CD4-positive, alpha-beta T cell treated with Interleukin-1 beta for 1 hour (primary cell): ENCODE measurements at regions not wholly inside any gene's neighbourhood (a gene's known extent, or its start where the extent isn't known, plus 50 kb on each side); places are given as distances from the start of the nearest gene placed in this dataset.

Experiments used
- DNase-seq, 2 donors: peaks; one replicate each; pipeline ENCODE4 v3.0.0-alpha.2; 2020 to 2022

DNA sequence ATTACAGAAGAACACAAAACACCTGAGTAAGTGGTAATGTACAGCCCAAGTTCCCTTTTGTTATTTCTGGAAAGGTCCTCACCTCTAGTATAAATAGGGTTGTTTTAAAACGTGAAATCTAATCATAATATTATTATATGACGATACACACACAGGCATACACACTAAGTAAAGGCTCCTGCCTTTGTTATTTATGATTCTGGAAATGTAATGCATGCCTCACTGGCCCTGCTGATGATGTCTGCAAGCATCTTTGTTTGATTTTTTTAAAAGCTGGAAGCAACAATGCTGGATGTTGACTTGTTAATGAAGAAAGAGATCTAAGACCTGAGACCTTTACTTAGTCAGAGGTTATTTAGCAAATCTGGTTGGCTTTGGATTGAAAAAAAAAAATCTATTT is 307.4 kb upstream of the SORCS1 start:
- DNase-seq, result no peak

DNA sequence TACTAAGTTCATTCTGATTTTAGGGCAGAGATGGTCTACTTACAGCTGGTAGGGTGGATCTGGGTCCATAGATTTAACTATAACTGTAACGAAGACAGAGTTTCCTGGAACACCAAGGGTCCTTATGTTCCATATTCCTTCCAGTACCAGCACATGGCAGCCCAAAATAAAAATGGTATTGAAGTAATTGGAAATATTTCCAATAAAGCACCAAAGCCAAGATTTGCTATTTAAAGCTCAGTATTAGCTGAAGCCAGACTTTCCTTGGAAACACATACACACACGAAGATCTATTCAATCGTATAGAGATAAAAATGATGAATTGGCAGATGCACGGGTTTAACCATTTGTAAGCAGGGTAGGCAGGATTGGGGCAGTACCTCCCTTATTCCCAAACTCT is 289.1 kb upstream of the SORCS1 start:
- no peak for DNase-seq

DNA sequence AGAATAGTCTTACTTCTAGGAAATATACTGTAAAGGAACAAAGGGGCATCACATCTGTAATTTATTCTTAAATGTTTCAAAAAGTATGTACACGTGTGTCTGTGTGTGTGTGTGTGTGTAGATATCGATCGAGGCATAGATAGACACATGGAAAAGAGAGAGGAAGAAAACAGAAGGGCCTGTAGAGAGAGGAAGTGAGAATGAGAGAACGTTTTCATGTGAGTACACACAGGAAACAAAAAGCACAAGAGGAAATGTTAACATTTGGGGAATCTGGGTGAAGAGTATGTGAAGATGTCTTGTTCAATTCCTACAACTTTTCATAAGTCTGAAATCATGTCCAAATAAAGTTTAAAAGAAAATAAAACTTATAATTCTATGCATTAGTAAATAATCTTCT is 286.5 kb upstream of the SORCS1 start:
- DNase-seq, result no peak

DNA sequence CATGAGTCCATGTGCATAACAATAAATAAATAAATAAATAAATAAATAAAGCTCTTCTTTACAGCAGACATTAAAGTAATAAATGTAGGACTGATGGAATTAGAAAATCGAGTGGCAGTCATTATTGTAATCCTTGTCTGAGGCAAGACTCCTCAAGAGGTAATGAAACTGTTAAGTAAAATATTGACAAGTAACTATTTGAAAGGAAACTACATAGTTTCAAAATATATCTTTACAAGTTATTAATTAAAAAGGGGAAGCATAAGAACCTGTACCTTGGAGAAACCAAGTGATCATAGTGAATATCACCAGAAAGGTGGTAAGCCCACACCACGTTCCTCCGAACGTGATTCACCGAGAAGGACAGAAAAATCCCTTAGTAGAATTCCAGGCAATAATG is 285.6 kb upstream of the SORCS1 start:
- DNase-seq, result no peak

DNA sequence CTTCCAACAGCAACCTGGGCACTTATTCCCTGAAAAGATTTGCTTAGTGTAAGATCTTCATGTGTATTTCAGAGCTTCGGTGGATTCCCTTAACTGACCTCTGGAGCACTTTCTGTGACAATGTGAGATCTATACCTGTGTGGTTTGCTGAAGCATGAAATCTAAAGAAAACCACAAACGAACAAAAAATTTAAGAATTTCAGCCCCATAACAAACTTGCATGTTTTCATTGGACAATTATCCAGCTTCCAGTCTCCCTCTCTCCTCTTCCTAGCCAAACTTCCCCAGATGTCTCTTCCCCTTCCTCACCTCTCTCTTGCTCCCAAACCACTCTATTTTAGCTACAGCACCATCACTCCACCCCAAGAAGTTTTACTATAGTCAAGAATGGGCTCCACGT is 279.9 kb upstream of the SORCS1 start:
- DNase-seq, result no peak

DNA sequence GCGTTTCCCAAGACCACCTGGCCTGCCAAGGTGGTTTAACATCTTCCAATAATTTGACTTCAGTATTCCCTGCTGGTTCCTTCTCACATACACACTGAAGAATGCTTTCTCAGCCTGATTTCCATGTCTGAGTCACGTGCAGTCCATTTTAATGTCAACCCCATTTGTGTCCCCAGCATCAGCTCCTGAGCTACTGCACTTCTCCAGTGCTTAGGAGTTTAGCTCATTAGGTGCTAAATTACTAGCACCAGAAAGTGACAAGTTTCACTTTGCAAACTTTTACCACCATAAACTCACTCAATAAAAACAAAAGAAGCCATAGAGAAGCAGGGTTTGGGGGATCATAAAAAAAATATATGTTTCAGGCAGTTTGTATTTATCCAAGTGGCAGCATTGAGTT is 279.3 kb upstream of the SORCS1 start:
- no peak for DNase-seq

DNA sequence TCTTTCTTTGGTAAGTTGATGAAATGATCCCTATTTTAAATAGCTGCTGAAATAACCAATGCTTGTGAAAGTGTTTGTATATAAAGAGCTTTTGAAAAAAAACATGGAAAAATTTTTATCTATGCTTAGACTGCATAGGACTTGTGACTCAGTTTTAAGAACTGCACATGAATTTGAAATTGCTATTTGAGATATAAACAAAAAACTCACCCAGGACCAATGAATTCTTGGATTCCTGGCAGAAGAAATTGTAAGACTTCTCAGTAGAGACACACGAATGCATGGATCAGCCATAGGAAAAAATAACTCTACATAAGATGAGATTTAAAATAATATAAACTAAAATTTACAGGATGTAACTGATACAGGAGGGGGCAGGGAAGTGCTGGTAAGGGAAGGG is 278.8 kb upstream of the SORCS1 start:
- DNase-seq, result no peak

DNA sequence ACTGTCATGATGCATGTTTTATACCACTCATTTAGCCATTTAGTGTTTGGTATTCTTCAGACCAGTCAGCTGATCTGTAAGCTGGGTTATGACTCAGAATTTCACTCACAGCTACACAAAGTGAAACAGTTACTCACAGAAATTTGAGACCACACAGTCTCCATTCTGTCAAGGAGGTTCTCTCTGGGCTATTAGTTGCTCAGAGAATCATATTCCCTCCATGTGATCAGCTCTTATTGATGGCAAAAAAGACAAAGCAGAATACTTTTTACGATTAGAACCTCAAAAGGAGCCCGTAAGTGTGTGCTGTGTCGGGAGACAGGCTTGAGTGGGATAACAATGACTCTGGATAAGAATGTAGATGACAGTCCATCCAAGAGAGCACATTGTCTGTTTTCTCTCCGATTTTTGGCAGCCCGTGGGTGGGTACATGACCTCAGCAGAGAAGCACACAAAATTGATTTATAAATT is 277.6 kb upstream of the SORCS1 start:
- no peak for DNase-seq

DNA sequence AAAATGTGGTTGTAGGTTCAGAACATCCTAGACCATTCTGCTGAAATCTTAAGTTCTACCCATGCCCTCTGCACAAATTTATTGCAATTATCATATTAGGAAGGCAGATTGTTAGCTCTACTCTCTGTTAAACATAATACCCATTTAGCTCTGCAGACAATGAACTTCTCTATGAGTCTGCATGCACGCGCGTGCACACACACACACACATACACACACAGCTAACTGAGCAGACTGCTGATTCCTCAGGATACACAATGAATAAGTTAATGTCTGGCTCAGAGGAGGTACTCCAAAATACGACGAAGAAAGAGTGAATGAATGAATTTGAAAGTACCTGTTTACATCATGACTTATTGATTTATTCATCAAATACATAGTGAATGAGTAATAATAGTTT is 276.2 kb upstream of the SORCS1 start:
- DNase-seq, result no peak

DNA sequence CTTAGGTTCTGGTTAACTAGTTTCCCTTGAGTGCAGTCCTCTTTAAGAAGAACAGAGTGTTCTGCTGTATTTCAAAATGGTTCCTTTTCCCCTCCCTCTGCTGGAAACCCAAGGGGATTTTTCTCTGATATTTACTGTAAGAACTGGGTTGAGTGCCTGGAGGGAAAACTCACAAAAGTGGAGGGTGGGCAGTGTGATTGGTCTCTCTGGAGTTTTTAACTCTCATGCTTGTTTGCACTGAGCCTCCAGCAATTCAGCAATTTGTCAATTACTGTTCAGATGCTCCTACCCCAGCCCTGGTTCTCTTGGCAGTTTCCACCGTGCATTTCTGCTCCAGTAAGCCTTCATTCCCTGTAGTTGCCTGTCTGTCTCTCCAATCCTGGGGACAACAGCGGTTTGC is 273.4 kb upstream of the SORCS1 start:
- DNase-seq, result no peak

DNA sequence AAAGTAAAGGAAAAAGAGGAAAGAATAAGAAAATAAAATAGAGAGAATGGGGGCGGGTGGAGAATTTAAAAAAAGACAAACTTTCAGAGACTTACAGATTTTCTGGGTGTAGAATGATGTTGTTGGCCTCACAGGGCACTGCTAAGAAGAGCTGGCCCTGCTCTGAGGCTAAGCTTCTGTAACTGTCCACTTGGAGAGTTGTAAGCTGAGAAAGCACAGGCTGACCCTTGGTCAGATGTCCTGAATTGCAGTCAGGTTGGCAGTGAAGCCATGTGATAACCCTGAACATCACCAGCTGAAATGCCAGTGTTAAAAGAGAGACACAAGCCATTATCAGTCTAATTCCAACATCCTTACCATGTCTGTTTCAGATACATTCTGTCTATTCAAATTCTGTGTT is 272.1 kb upstream of the SORCS1 start:
- DNase-seq, result no peak

DNA sequence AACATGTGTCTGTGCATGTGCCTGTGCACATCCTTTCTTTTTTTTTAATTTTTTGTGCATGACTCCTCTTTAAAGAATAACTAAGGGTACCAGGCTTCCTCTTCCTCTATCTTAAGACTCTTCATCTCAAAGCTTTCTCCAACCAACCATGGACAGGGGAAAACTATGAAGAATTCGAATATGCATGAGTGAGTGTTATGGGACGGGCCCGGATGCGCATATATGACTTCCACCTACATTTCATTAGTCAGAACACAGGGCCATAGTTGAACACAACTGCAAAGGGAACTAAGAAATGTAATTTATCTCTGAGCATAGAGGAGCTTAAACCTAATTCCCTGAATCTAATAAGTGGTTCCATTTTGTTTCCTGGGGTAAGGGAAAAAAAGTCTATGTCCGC is 270.3 kb upstream of the SORCS1 start:
- no peak for DNase-seq

DNA sequence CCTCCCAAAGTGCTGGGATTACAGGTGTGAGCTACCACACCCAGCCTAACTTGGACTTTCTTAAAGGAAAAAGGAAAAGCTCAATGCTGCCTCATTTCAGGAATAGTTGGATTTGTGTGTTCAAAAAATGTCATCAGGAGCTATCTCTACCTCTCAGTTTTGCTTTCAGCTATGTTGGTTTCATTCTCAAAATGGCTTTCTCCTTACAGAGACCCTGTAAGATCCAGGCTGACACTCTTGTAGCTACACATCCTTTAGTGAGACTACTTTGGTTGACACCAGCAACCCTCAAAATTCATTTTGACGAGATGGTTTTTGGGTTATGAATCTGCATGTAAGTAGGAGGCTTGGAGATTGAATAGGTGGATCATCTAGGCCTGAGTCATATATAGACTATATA is 269.7 kb upstream of the SORCS1 start:
- no peak for DNase-seq

DNA sequence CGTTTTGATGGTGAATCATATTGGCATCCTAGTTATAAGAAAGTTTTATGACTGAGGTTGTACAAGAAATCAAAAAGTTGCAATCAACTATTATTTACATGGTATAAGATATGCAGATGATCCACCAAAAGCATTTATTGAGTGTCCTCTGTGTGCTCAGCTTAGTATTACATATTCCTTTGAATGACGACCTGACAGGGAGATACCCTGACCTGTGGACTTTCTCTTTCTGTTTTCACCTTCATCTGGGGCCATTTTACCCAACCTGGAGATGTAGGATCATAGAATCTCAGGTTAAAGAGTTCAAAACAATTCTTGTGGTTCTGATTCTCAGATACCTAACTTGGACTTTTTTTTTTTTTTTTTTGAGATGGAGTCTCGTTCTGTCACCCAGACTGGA is 269.1 kb upstream of the SORCS1 start:
- DNase-seq, result no peak

DNA sequence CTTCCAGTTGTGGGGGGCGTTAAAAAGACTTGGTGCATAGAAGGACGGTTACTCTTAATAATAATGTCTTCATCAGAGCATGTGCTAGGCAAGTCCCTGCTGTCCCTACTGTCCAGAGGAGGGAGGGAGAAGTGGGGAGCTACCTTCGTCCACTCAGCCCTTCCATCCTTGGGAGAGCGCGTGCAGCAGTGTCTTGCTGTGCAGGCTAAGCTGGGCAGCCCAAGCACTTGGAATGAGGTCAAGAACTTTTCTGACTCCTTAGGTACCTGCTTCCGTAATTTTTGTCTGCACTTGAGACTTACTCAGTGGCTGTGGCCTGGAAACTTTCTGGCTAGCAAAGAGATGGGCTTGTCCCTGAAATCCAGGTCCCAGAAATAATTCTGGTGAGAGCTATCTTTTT is 265.9 kb upstream of the SORCS1 start:
- DNase-seq, result no peak

DNA sequence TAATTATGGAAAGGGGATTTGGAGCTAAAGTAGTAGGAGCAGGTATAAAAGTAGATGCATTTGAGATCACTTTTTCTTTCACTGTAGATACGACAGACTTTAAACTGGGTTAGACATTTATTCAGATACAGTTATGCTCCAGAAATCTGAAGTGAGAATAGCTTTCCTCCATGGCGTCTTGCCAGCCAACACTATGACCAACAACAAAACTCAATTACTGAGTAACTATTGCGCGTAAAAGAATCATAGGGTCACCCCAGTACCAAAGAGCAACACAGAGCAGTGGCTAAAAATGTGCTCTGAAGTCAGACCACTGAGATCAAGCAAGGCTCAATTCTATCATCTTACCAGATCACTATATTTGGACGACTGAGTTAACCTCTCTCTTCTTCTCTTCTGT is 262.5 kb upstream of the SORCS1 start:
- DNase-seq, result no peak

DNA sequence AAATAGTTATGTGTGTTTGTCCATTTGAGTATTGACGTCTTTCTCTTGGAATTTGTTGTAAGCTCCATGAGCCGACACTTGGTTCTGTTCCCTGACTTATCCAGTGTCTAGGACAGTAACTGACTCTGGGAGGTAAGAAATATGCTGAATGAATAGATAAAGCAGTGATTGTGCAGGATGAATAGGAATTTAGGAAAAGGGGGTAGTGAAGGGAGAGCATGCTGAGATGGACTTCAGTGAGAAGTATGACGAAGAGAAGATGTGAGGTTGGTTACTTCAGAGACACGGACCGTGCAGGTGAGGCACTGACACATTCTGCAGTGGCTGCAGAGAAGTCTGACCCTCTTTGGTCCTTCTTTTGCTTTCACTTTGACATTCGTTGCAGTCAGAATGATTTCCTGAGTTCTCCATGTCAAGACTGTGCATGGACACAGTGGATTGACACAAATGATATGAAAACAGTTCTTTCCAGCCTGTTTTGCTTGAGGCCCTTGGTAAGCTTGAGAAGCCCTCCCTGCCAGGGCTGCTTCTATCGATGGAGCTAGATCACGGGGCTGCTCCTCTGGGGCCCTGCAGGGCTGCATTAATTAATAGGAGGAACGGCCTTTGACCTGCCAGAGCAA is 261.5 kb upstream of the SORCS1 start:
- no peak for DNase-seq

DNA sequence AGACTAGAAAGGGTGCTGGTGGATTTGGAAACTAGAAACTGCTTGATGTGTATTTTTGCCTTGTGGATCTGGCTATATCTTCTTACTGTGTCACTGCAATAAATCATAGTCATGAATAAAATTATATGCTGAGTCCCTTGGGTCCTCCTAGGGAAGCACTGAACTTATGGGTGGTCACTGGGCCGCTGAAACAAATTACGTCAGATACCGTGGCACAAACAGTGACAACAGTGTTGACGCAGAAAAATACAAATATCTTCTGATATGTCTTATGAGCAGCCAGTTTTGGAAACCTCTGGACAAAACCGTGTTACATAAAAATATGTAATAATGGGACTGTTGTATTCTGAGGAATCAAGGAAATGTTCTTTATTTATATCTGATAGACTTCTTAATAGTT is 260.1 kb upstream of the SORCS1 start:
- DNase-seq, result no peak

DNA sequence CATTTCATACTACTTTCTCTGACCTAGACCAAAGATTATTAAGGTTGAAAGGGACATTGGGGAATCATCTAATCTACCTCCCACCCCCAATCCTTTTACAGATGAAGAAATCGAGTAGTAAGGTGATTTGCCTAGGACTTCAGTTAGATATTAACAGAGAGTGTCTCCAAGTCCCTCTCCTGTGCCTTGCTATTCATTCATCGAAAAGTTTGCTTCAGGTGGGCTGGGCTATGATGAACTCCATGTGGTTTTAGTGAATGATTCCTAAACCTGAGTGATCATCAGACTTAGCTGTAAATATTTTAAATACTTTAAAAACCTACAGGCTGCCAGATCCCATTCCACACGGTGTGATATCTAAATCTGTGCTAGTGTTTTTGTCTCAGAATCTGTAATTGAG is 259.4 kb upstream of the SORCS1 start:
- DNase-seq, result no peak

DNA sequence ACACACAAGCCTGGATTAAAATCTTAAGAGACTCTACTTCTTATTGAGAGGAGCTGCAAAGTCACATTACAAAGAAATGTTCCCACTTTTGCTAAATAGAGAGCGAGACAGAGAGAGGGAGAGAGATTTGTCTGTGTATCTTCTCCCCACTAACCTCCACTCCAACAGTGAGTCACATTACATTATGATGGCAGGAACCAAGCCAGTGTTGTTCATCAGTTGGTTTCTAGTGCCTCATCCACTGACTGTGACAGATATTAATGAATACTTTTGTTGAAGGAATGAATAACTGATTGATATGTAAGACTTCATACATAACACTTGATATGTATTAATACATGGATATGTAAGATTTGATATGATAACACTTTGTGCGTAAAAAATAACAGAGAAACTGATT is 258.2 kb upstream of the SORCS1 start:
- DNase-seq, result no peak

DNA sequence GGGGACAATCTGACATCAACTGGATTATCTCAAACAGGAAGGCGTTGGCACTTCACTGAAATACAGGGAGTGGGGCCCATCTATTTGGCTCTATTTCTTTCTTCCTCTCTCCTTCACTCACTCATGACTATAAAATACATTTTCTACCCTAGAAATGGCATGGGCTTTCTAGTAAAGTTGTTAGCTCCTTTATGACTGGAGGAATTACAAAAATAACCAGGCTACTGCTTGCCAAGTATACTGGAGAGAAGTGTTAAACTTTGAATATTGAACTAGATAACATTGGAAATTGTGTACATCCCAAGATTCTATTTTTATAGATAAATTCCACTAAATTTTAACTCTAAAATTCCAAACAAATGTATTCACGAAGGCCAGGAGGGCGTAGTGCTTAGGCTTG is 255.7 kb upstream of the SORCS1 start:
- no peak for DNase-seq

DNA sequence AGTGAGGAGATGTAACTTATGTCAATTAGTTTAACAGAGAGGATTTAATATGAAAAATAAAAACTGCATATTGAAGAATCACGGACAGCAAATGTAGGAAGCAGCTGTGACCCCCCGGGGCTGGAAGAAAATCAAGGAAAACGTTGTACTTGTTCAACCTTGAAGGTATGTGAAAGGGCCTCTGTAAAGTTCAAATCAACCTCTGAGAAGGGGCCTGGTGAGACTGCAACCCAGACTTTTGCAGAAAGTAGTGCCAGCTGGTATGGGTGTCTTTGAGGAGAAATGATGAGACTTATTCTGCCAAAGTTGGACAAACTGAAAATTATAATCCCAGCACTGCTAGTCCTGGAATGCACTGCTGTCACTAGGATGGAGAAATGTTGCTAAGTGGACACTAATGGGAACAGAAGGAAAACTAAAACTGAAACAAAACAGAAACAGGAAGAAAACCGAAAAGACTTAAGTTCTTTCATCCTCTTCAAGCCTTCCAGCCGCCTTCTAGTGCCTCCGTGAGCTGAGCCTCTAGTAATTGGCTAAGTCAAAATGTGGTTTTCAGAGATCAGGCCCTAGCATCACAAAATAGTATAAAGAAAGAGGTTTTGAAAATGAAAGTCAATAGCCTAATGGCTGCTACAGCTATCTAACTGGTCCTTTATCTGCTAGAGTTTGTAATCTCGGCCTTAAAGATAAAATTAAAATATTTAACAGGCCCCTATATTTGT is 253.7 kb upstream of the SORCS1 start:
- no peak for DNase-seq

DNA sequence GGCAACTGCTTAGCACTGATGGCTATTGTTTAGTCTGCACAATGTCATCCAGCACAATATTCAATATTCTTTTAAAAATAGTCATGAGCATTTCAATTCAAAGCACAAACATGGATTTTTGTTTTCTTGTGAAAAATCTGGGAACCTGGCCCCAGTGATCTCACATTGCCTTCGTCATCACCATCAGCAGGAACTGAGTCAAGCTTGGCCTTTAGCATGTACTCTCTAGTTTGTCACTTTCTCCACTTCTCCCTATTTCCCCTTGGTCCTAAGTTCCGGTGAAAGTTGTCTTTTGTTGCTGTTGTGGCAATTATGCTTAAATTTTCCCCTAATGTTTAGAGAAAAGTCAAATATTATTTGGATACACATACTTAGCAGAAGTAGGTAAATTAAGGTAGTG is 252.9 kb upstream of the SORCS1 start:
- DNase-seq, result no peak

DNA sequence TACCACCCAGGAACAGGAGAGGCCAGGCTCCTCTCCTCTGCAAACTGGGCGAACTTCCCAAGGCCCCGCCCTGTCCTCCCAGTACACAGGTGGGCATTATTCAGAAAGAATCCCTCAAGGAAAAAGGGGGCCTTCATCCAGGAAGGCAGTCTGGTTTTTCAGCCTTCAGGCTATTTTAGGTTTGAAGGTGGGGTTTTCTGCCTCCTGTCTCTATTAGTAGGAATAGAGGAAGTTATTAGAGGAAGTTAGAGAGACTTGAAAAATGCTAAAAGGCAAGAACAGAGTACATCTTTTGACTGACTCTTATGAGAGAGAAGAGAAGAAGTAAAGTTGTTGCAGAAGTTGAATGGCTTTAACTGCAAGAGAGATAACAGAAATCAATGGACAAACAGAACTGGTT is 250.9 kb upstream of the SORCS1 start:
- DNase-seq, result no peak

DNA sequence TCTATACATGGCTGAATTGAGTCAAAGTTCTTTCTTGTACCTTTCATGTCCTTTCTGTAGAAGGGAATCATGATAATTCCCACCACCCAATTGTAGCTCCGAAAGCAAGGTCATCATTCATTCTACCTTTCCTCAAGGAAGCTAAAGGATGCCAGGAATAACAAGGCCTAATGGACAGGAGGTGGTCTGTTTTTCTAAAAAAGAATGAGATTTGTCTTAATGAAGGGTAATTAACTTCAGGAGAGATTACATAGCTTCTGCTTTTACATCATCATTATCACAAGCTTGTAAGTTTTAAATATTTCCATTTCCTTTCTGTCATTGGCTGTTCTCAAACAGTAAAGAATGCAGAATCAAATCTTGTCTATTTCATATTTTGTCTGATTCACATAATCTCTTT is 249.5 kb upstream of the SORCS1 start:
- DNase-seq, result no peak
